ENCODE measurements at regions not wholly inside any gene's neighbourhood (a gene's known extent, or its start where the extent isn't known, plus 50 kb on each side); places are given as distances from the start of the nearest gene placed in this dataset.

DNA sequence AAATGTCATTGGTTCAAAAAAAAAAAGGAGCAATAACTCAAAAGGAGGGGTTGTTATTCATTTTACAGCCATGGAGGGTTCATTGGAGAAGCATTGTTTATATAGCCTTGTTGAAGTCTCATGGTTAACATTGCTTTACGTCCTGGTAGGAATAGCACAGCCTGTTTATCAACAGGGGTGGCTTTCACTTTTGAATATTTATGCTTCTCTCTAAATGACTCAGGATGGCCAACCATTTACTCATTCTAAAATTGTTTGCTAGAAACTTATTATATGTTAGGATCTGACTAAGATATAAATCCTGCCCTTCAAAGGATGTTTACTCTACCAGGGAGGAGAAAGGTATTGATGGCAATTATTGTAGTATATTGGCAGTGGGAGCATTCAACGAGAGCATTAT is 534.1 kb upstream of the GALNTL6 start:
- Histone ChIP-seq H3K4me3 (ENCODE audit: low read depth, low read length, poor library complexity, severe bottlenecking) (no peak overlapping the region), H3K9ac (ENCODE audit: low read length) (no peak overlapping the region), H3K9me3 (ENCODE audit: low read length) (no peaks in the 10 kb centered on the region), H3K79me2 (ENCODE audit: insufficient read depth, low read length) (no peaks in the 10 kb centered on the region), H3K4me2 (ENCODE audit: low read length) (no peak overlapping the region), H2AFZ (ENCODE audit: low read length) (no peak overlapping the region), H3K36me3 (ENCODE audit: insufficient read depth, low read length) (no peaks in the 10 kb centered on the region), H3F3A (ENCODE audit: insufficient read depth, low read length) (no peaks in the 10 kb centered on the region), H3K27me3 (ENCODE audit: insufficient read depth, low read length) (no peaks in the 10 kb centered on the region), H3K4me1 (ENCODE audit: insufficient read depth, low read length, severe bottlenecking) (no peaks in the 10 kb centered on the region), H3K27ac (ENCODE audit: low read depth, low read length, poor library complexity, severe bottlenecking) (no peak overlapping the region), H3K9me2 (ENCODE audit: low read depth, low read length) (no peaks in the 10 kb centered on the region), H4K20me1 (ENCODE audit: insufficient read depth, low read length) (no peaks in the 10 kb centered on the region)
- TF ChIP-seq, protein P1, sequence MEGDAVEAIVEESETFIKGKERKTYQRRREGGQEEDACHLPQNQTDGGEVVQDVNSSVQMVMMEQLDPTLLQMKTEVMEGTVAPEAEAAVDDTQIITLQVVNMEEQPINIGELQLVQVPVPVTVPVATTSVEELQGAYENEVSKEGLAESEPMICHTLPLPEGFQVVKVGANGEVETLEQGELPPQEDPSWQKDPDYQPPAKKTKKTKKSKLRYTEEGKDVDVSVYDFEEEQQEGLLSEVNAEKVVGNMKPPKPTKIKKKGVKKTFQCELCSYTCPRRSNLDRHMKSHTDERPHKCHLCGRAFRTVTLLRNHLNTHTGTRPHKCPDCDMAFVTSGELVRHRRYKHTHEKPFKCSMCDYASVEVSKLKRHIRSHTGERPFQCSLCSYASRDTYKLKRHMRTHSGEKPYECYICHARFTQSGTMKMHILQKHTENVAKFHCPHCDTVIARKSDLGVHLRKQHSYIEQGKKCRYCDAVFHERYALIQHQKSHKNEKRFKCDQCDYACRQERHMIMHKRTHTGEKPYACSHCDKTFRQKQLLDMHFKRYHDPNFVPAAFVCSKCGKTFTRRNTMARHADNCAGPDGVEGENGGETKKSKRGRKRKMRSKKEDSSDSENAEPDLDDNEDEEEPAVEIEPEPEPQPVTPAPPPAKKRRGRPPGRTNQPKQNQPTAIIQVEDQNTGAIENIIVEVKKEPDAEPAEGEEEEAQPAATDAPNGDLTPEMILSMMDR (IDR thresholded peaks at IDR 0.05; ENCODE audit: low read length) = no peak
- no peak for TF ChIP-seq EZH2 (IDR thresholded peaks at IDR 0.05; ENCODE audit: borderline replicate concordance, low read length)

DNA sequence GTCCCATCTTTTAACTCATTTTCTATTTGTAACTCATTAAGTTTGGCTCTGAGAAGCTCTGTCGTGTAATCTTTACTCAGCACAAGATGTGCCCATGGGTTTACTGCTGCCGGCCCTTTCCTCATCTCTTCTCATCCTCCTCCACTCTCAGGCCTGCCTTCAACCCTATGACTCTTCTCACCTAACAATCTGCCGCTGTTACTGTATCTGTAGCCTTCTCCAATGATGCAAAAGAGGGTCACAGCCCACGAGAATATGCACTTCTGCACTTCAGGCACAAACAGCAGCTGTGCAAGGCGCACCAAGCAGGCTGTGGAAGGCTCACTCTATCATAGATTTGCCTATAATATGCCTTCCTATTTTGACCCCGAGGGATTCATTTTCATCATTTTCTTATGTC is 546.5 kb upstream of the GALNTL6 start:
- Histone ChIP-seq H3K27me3 (ENCODE audit: insufficient read depth, low read length) (no peaks in the 10 kb centered on the region), H4K20me1 (ENCODE audit: insufficient read depth, low read length) (no peaks in the 10 kb centered on the region), H3K9me3 (ENCODE audit: low read length) (no peaks in the 10 kb centered on the region), H3K4me3 (ENCODE audit: low read depth, low read length, poor library complexity, severe bottlenecking) (no peak overlapping the region), H3K36me3 (ENCODE audit: insufficient read depth, low read length) (no peaks in the 10 kb centered on the region), H3K4me1 (ENCODE audit: insufficient read depth, low read length, severe bottlenecking) (no peaks in the 10 kb centered on the region), H3K27ac (ENCODE audit: low read depth, low read length, poor library complexity, severe bottlenecking) (no peak overlapping the region), H3F3A (ENCODE audit: insufficient read depth, low read length) (no peaks in the 10 kb centered on the region), H3K4me2 (ENCODE audit: low read length) (no peak overlapping the region), H3K9ac (ENCODE audit: low read length) (no peak overlapping the region), H2AFZ (ENCODE audit: low read length) (no peak overlapping the region), H3K79me2 (ENCODE audit: insufficient read depth, low read length) (no peaks in the 10 kb centered on the region), H3K9me2 (ENCODE audit: low read depth, low read length) (0 out of 2 replicates have a peak, but pooled peaks cover 2% of the 10 kb centered on the region)
- TF ChIP-seq, protein P1 (IDR thresholded peaks at IDR 0.05; ENCODE audit: low read length) = no peak
- no peak for TF ChIP-seq EZH2 (IDR thresholded peaks at IDR 0.05; ENCODE audit: borderline replicate concordance, low read length)

DNA sequence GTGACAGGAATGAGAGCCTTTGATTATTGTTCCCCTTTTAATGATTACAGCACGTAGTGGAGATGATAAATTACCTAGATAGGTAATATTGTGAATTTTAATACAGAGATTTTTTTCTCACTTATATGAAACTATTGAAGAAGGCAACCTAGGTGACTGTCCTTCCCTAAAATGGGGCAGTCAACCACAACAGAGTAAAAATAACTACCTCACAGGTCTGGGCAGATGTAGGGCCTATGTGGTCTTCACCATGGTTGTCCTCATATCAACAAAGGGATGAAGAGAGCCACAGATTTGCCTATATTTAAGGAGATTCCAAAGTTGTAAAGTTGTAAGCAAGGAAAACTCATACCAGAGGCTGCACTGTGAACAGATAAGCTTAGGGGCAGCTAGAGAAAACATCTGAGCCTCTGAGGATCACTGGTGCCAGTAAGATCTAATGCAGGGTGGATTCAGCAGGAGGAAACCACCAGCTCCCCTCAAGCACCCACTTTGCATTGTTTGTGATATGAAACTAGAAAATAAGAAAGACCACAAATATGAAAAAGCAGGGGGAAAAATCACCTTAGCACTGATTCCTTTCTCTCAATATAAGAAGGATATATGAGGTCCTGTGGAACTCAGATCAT is 547.9 kb upstream of the GALNTL6 start:
- Histone ChIP-seq H3K27ac (ENCODE audit: low read depth, low read length, poor library complexity, severe bottlenecking) (no peak overlapping the region), H3F3A (ENCODE audit: insufficient read depth, low read length) (no peaks in the 10 kb centered on the region), H3K4me3 (ENCODE audit: low read depth, low read length, poor library complexity, severe bottlenecking) (no peak overlapping the region), H3K9me3 (ENCODE audit: low read length) (no peaks in the 10 kb centered on the region), H2AFZ (ENCODE audit: low read length) (no peak overlapping the region), H3K4me2 (ENCODE audit: low read length) (no peak overlapping the region), H3K9ac (ENCODE audit: low read length) (no peak overlapping the region), H3K9me2 (ENCODE audit: low read depth, low read length) (0 out of 2 replicates have a peak, but pooled peaks cover 2% of the 10 kb centered on the region), H4K20me1 (ENCODE audit: insufficient read depth, low read length) (no peaks in the 10 kb centered on the region), H3K36me3 (ENCODE audit: insufficient read depth, low read length) (no peaks in the 10 kb centered on the region), H3K79me2 (ENCODE audit: insufficient read depth, low read length) (no peaks in the 10 kb centered on the region), H3K4me1 (ENCODE audit: insufficient read depth, low read length, severe bottlenecking) (no peaks in the 10 kb centered on the region), H3K27me3 (ENCODE audit: insufficient read depth, low read length) (no peaks in the 10 kb centered on the region)
- TF ChIP-seq, protein P1 (IDR thresholded peaks at IDR 0.05; ENCODE audit: low read length) = no peak
- no peak for TF ChIP-seq EZH2 (IDR thresholded peaks at IDR 0.05; ENCODE audit: borderline replicate concordance, low read length)

All from OCI-LY1 (cell line).